GM19468 (cell line): ENCODE measurements at regions not wholly inside any gene's neighbourhood (a gene's known extent, or its start where the extent isn't known, plus 50 kb on each side); places are given as distances from the start of the nearest gene placed in this dataset.

ENCODE experiments used
- ATAC-seq: cut with Tn5 transposase; IDR thresholded peaks from one replicate; pipeline ENCODE4 v1.9.1; 2021; ENCODE audit warnings: mild to moderate bottlenecking, moderate library complexity, moderate number of reproducible peaks; ENCODE audit not compliant: unreplicated experiment; ENCODE audit errors: extremely low read depth

DNA sequence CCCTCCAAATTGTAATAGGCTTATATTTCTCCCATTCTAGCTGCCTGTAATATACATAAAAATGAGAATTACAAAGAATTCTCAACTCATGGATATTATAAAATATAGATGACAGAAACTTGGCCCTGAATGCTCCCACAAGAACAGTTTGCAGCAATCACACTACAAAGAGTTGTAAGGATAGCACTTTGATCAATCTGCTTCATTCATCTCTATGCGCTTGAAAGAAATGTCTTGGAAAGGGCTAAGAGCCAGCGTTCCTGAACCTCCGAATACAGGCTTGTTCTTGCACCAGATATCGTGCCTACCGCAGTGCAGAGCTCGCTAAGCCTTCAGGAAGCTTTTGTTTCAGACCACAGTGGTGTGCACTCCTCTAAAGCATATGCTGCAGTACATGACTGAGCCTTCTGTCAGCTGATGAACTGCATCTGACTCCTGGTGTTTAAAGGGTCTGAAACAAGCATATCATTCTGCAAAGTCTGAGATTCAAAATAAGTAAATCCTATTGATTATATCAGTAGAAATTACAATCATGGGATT is 417.6 kb upstream of the ZFP42 start:
- ATAC-seq = no peak

- ATAC-seq = no peak
These were observed 408.7 kb upstream of the ZFP42 start for GRCh38 chr4:187586892-187587291.

DNA sequence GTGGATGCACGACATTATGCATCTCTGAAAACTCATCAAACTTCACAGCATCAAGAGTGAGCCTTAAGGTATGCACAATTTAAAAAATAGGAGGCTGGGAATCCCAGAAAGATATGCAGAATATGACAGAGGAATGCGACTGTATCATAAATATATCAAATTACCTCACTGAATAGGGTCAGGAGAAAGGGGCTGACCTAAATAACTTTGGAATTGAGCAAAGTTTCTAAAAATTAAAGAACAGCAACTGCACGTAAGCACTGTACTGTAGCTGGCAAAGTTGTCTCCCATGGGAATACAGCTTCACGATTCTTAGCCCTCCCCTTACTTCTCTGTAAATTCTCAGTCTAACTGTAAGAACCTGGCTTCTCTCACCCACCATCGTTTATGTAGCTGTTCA is 397.4 kb upstream of the ZFP42 start:
- no peak for ATAC-seq

DNA sequence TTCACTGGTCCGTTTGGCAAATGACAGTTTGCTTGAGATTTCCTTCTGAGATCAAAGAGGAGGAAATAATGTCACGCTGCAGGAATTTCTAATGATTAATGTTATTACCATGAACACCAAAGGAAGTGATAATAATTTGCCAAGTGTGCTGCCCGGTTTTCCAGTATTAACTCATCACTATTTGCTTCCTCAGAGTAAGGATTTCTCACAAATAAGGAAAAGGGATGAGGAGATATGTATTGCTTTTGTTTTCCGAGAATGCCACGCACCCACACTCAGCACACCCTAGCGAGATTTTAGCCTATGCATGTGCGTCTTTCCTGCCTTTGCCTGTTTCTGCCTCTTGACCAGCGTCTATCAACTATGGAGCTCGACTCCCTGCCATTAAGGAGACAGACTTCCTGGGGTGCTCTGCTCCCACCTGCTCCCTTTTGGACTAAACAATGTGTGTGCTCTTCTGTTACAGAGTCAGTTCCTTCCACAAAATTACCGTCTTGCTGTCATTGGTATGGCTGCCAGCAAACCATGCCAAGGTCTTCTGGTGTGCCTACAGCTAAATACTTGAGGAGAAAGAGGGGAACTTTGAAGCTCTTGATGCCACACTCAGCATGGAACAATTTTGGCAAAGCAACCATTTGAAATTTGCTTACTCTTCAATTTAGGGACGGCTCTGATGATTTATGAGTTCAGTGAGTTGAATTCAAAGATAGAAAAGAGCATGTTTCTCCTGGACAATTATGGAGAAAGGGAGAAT is 393.1 kb upstream of the ZFP42 start:
- ATAC-seq = no peak

GRCh38 chr4:187603093-187604025 is 392.2 kb upstream of the ZFP42 start:
- no peak for ATAC-seq

- no peak for ATAC-seq
These were observed 390.6 kb upstream of the ZFP42 start for GRCh38 chr4:187604984-187605383.

DNA sequence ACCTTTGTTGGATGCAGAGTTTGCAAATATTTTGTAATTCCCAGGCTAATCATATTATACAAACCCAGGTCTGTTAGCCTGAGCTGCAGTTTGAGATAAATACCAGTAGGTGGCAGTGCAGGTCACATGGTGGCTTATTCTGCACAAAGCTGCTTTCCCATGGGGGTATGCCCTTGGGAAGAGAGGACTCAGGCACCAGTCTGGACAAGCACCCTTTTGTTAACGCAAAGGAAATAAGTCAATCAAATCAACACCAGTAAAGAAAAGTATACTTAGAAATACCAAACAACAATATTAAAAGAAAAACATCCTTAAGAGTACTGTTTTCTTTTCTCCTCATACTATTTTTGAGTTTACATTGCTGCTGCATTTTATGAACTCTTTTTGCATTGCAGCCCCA is 389.0 kb upstream of the ZFP42 start:
- no peak for ATAC-seq

DNA sequence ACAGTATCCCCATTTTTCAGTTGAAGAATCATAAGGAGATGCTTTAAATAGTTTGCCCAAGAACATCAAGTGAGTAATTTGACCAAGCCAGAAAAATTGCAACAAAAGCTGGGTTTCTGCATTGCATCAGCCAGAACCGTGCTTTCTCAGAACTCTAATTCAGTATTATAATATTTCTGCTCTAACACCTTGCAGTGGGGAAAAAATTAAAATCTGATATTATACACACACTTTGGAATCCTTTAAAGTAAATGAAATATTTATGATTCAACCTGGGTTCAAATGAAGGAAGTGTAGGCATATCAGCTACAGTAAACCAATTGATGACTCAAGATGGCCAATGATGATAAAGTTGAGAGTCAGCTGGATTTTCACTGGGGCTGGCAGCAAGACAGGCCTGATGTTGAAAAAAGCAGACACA is 387.6 kb upstream of the ZFP42 start:
- ATAC-seq = no peak

DNA sequence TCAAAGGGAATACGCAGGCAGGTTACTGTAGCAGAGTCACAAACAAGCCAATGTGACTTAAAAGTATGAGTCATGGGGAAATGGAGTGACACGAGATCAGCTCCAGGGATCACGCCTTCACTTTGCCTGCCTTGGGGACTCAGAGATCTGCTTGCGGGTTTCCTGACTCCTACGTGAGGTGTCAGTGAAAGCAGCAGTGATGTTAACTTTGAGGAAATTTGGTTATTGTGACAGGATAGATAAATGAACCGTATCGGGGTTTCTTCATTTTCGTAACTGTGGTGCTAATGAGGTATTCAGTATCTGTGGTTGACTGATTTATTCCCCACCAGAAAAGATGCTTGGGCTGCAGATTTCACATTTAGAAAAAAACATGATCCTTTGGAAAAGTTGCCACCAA is 383.3 kb upstream of the ZFP42 start:
- ATAC-seq = no peak

DNA sequence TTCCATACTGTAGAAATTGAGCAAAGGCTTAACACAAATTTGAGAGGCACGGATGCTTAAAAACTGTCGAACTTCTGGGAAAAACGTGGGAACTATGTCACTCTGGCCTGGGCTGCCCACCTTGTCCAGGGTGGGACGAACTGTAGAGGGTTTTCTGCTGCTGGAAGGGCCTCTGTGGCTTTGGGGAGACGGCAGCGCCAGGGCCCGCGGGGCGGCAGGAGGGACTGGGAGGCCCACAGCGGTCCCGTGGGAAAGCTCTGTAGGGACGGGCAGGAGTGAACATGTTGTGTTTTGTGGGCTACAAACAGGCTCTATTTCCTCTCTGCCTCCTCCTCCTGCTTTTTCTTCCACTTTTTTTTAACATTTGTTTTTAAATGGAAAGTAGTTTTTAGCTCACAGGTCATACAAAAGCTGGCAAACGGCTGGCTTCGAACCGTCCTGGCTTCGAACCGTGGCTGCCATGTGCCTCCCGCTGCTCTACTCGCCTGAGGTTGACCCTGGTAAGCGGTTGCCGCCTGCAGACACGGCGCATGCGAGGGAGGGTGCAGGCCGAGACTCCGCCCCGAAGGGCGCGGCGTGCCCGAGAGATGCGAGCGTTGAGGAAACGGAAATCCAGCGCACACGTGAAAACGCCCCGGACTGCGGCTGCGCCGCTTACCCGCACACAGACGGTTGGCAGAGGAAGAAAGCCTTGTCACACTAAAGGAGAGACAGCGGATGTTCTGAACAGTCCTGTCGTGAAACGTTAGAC is 382.3 kb upstream of the ZFP42 start:
- no peak for ATAC-seq

- no peak for ATAC-seq
These were observed 379.6 kb upstream of the ZFP42 start for GRCh38 chr4:187615972-187616371.

DNA sequence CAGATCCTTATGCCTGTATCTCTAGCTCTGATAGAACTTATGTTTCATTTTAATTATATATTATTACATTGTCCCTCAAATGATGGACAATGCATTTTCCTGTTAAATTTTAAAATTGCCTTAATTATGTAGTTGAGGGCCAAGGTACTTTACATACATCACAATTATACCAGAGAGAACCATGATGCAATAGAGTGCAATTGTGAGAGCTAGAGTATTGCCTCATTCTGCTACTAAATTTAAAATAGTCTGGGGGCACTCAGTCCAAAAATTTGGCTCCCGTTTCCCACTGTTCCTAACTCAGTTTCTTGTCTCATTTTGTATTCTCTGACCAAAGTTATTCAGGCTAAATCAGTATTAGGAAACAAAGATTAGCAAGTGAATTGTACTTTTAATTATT is 378.5 kb upstream of the ZFP42 start:
- no peak for ATAC-seq

DNA sequence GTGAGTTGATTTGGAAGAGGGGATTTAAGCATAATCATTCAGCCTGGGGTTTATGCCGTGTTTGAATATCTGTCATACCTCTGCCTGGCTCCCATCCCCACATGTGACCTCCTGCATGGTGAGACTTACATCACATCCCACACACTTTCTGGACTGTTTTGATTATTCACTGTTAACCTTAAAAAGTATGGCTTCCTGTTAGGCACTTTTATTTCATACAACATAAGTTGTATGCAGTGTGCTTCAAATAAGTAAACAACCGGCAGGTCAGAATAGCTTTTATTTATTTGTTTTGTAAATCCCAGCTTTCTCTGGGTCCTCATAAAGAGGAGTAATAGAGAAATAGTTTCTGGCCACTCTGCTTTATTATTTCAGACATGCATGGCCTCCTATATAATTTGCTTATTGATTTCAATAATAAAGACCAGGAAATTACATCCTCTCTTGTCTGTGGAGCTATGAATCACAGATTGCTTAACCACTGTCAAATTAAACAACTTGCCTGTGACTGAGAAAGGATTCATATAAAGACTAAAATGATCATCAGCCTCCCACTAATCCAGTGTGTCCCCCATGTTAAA is 376.8 kb upstream of the ZFP42 start:
- ATAC-seq = no peak

GRCh38 chr4:187619319-187619718 is 376.3 kb upstream of the ZFP42 start:
- ATAC-seq = no peak

GRCh38 chr4:187632260-187632995 is 363.1 kb upstream of the ZFP42 start:
- no peak for ATAC-seq

DNA sequence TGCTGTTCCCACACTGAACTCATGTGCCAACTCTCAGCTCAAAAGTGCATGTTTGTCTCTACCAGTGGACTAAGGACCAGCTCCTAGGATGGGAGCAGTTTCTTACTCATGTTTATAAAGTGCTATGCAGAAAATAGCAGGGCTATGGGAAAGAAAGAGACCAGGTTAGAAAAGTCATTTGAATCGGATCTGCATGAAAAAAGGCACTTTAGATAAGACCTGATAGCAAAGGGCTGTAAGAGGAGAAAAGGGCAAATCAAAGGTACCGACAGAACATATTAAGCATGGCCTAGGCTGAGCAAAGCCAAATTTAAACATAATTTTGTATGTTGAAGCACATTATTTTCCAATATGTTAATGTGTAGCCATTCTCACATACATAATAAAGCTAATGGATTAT is 362.3 kb upstream of the ZFP42 start:
- no peak for ATAC-seq

- ATAC-seq = no peak
These were observed 338.6 kb upstream of the ZFP42 start for GRCh38 chr4:187656959-187657358.

DNA sequence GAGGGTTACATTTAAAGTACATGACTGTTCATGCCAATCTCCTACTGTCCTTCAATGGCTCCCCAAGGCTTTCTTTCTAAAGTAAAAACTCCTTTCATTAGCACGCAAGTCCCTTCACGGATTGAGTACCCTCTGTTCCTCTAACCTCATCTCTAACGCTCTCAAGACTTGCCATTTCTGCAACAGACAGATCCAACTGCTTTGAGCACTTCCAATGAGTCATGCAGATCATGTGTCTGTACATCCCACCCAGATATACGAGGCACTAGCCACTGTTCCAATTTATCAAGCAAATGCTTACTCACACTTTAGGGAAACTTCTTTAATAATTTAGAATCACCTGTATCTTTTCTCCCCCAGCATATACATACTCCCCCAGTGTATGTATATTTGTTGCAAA is 332.5 kb upstream of the ZFP42 start:
- no peak for ATAC-seq

GRCh38 chr4:187664011-187664410 is 331.6 kb upstream of the ZFP42 start:
- no peak for ATAC-seq
